ENCODE measurements at regions not wholly inside any gene's neighbourhood (a gene's known extent, or its start where the extent isn't known, plus 50 kb on each side); places are given as distances from the start of the nearest gene placed in this dataset.

DNA sequence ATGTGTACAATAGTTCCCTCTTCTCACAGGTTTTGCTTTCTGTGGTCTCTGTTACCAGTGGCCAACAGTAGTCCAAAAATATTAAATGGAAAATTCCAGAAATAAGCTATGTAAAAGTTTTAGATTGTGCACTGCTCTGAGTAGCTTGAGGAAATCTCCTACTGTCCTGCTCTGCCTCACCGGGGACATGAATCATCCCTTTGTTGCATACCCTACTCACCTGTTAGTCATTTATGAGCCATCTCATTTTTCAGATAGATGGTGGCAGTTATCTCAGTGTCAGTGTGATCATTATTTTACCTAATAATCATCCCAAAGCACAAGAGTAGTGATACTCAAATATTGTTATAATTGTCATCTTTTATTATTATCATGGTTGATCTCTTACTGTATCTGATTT, 688.1 kb downstream of the PLA2G4A start:
- Histone ChIP-seq H2AFZ (ENCODE audit: low read depth, low read length) (no peak overlapping the region), H3K9me3 (ENCODE audit: low read length) (no peaks in the 10 kb centered on the region), H3K79me2 (replicated peaks; ENCODE audit: insufficient read depth, low read length) (no peaks in the 10 kb centered on the region), H3K4me3 (ENCODE audit: low read length) (no peak overlapping the region), H3F3A (ENCODE audit: insufficient read depth, low read length, poor library complexity, severe bottlenecking) (no peaks in the 10 kb centered on the region), H3K27me3 (ENCODE audit: insufficient read depth, low read depth, low read length) (no peaks in the 10 kb centered on the region), H3K9me2 (ENCODE audit: insufficient read depth, low read length) (no peaks in the 10 kb centered on the region), H4K20me1 (ENCODE audit: insufficient read depth) (no peaks in the 10 kb centered on the region), H3K4me2 (ENCODE audit: low read length) (no peak overlapping the region), H3K36me3 (ENCODE audit: insufficient read depth, low read length) (no peaks in the 10 kb centered on the region), H3K9ac (ENCODE audit: low read length) (no peak overlapping the region), H3K27ac (ENCODE audit: low read length) (no peak overlapping the region)
- TF ChIP-seq TAF1 (IDR thresholded peaks at IDR 0.05; ENCODE audit: low read depth) (no peak), EP300 (conservative IDR thresholded peaks at IDR 0.05; ENCODE audit: poor library complexity, severe bottlenecking) (no peak), SMC3 (conservative IDR thresholded peaks at IDR 0.05; ENCODE audit: poor library complexity) (no peak), EZH2 (IDR thresholded peaks at IDR 0.05; ENCODE audit: borderline replicate concordance, insufficient read depth, low read length, poor library complexity, severe bottlenecking) (no peak), POLR2AphosphoS5 (IDR thresholded peaks at IDR 0.05) (no peak), RAD21 (conservative IDR thresholded peaks at IDR 0.05) (no peak), MXI1 (conservative IDR thresholded peaks at IDR 0.05; ENCODE audit: poor library complexity, severe bottlenecking) (no peak)
- TF ChIP-seq, protein P1, sequence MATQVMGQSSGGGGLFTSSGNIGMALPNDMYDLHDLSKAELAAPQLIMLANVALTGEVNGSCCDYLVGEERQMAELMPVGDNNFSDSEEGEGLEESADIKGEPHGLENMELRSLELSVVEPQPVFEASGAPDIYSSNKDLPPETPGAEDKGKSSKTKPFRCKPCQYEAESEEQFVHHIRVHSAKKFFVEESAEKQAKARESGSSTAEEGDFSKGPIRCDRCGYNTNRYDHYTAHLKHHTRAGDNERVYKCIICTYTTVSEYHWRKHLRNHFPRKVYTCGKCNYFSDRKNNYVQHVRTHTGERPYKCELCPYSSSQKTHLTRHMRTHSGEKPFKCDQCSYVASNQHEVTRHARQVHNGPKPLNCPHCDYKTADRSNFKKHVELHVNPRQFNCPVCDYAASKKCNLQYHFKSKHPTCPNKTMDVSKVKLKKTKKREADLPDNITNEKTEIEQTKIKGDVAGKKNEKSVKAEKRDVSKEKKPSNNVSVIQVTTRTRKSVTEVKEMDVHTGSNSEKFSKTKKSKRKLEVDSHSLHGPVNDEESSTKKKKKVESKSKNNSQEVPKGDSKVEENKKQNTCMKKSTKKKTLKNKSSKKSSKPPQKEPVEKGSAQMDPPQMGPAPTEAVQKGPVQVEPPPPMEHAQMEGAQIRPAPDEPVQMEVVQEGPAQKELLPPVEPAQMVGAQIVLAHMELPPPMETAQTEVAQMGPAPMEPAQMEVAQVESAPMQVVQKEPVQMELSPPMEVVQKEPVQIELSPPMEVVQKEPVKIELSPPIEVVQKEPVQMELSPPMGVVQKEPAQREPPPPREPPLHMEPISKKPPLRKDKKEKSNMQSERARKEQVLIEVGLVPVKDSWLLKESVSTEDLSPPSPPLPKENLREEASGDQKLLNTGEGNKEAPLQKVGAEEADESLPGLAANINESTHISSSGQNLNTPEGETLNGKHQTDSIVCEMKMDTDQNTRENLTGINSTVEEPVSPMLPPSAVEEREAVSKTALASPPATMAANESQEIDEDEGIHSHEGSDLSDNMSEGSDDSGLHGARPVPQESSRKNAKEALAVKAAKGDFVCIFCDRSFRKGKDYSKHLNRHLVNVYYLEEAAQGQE (IDR thresholded peaks at IDR 0.05; ENCODE audit: borderline replicate concordance), result no peak
- TF ChIP-seq, protein P2, sequence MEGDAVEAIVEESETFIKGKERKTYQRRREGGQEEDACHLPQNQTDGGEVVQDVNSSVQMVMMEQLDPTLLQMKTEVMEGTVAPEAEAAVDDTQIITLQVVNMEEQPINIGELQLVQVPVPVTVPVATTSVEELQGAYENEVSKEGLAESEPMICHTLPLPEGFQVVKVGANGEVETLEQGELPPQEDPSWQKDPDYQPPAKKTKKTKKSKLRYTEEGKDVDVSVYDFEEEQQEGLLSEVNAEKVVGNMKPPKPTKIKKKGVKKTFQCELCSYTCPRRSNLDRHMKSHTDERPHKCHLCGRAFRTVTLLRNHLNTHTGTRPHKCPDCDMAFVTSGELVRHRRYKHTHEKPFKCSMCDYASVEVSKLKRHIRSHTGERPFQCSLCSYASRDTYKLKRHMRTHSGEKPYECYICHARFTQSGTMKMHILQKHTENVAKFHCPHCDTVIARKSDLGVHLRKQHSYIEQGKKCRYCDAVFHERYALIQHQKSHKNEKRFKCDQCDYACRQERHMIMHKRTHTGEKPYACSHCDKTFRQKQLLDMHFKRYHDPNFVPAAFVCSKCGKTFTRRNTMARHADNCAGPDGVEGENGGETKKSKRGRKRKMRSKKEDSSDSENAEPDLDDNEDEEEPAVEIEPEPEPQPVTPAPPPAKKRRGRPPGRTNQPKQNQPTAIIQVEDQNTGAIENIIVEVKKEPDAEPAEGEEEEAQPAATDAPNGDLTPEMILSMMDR (IDR thresholded peaks at IDR 0.05; ENCODE audit: poor library complexity, severe bottlenecking), result no peak

DNA sequence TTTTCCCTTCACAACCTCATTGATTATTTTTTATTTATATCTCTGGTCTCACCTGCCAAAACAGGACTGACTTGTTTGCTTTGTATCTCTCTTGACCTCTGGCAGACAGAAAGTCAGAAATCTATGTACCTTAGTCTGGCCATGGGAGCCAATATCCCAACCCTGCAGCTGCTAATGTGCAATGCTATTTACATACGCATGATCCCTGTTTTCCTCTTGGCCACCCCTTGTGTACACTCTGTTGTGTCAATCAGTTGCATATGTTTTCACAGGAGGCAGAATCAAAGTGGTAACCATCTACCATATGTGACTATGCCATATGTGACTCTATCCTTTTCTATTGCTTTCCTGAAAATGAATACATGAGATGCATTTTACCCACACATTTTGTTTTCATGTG, 688.8 kb downstream of the PLA2G4A start:
- H2AFZ ChIP-seq (ENCODE audit: low read depth, low read length), result no peak overlapping the region
- no peaks in the 10 kb centered on the region for H4K20me1 ChIP-seq (ENCODE audit: insufficient read depth)
- H3K27me3 ChIP-seq (ENCODE audit: insufficient read depth, low read depth, low read length), result no peaks in the 10 kb centered on the region
- H3K36me3 ChIP-seq (ENCODE audit: insufficient read depth, low read length), result no peaks in the 10 kb centered on the region
- no peak overlapping the region for H3K4me2 ChIP-seq (ENCODE audit: low read length)
- no peak overlapping the region for H3K27ac ChIP-seq (ENCODE audit: low read length)
- no peaks in the 10 kb centered on the region for H3K9me3 ChIP-seq (ENCODE audit: low read length)
- no peak for TF ChIP-seq TAF1 (IDR thresholded peaks at IDR 0.05; ENCODE audit: low read depth)
- TF ChIP-seq EP300 (conservative IDR thresholded peaks at IDR 0.05; ENCODE audit: poor library complexity, severe bottlenecking), result no peak
- TF ChIP-seq, protein P2 (IDR thresholded peaks at IDR 0.05; ENCODE audit: poor library complexity, severe bottlenecking), result no peak
- TF ChIP-seq, protein P1 (IDR thresholded peaks at IDR 0.05; ENCODE audit: borderline replicate concordance), result no peak
- no peak for TF ChIP-seq EZH2 (IDR thresholded peaks at IDR 0.05; ENCODE audit: borderline replicate concordance, insufficient read depth, low read length, poor library complexity, severe bottlenecking)
- no peak for TF ChIP-seq RAD21 (conservative IDR thresholded peaks at IDR 0.05)
- TF ChIP-seq SMC3 (conservative IDR thresholded peaks at IDR 0.05; ENCODE audit: poor library complexity), result no peak
- TF ChIP-seq MXI1 (conservative IDR thresholded peaks at IDR 0.05; ENCODE audit: poor library complexity, severe bottlenecking), result no peak
- TF ChIP-seq POLR2AphosphoS5 (IDR thresholded peaks at IDR 0.05), result no peak
- H3K9me2 ChIP-seq (ENCODE audit: insufficient read depth, low read length), result no peaks in the 10 kb centered on the region
- no peak overlapping the region for H3K9ac ChIP-seq (ENCODE audit: low read length)
- H3K79me2 ChIP-seq (replicated peaks; ENCODE audit: insufficient read depth, low read length), result no peaks in the 10 kb centered on the region
- no peaks in the 10 kb centered on the region for H3F3A ChIP-seq (ENCODE audit: insufficient read depth, low read length, poor library complexity, severe bottlenecking)
- H3K4me3 ChIP-seq (ENCODE audit: low read length), result no peak overlapping the region
